CD4-positive, alpha-beta T cell (primary cell): ENCODE measurements at regions not wholly inside any gene's neighbourhood (a gene's known extent, or its start where the extent isn't known, plus 50 kb on each side); places are given as distances from the start of the nearest gene placed in this dataset.

Source experiments
- ATAC-seq: fragments of 200-7000 bp; cut with Tn5 transposase; one replicate; pipeline ENCODE4 v1.10.0; 2022; ENCODE audit warnings: mild to moderate bottlenecking; ENCODE audit not compliant: poor library complexity
- CTCF ChIA-PET: fragments of 350-600 bp; sonication (Branson Sonifier 250); formaldehyde crosslinking; loops from one replicate; lab custom pipeline; 2021; ENCODE audit warnings: antibody characterized with exemption, inconsistent platforms; lab: Charles Lee
- POLR2A ChIA-PET: fragments of 350-600 bp; sonication (Branson Sonifier 250); formaldehyde crosslinking; loops from one replicate; lab custom pipeline; 2021; ENCODE audit warnings: antibody characterized with exemption, inconsistent platforms; lab: Charles Lee
- DNase-seq, 14 experiments: peaks; one replicate each; pipeline ENCODE4 v3.0.0-alpha.2; 2013 to 2020; ENCODE audit warnings: mixed read lengths in 2 of 14
- H3K27ac ChIP-seq, 2 donors: one replicate each; pipeline versions ENCODE4 v1.5.1 to v1.7.0; 2013; ENCODE audit warnings: low read length in 2 of 2, low read depth in 1 of 2, mild to moderate bottlenecking in 1 of 2
- H3K27me3 ChIP-seq, 2 experiments: 1 replicate in 1 of 2; 2 replicates in 1 of 2; pipeline versions ENCODE4 v1.6.1 to v1.7.0; 2013; ENCODE audit warnings: low read length in 2 of 2, control low read depth in 1 of 2, mild to moderate bottlenecking in 1 of 2, moderate library complexity in 1 of 2; ENCODE audit not compliant: insufficient read depth in 2 of 2, control insufficient read depth in 1 of 2
- H3K36me3 ChIP-seq: one replicate; pipeline ENCODE4 v1.6.1; 2013; ENCODE audit warnings: low read length, control low read depth; ENCODE audit not compliant: insufficient read depth
- H3K4me1 ChIP-seq: one replicate; pipeline ENCODE4 v1.6.1; 2013; ENCODE audit warnings: low read length, control low read depth; ENCODE audit not compliant: insufficient read depth
- H3K4me3 ChIP-seq: one replicate; pipeline ENCODE4 v1.5.1; 2013; ENCODE audit warnings: mild to moderate bottlenecking, low read length, moderate library complexity
- H3K9me3 ChIP-seq, 2 experiments: 1 replicate in 1 of 2; 2 replicates in 1 of 2; pipeline versions ENCODE4 v1.6.1 to v1.7.0; 2013; ENCODE audit warnings: low read length in 2 of 2, mild to moderate bottlenecking in 2 of 2, control low read depth in 1 of 2, moderate library complexity in 1 of 2; ENCODE audit not compliant: control insufficient read depth in 1 of 2, insufficient read depth in 1 of 2
- H3K27ac Mint-ChIP-seq: one replicate; pipeline ENCODE4 v1.8.0; 2020; ENCODE audit warnings: mixed read lengths
- H3K27me3 Mint-ChIP-seq: one replicate; pipeline ENCODE4 v1.8.0; 2021; ENCODE audit warnings: mixed read lengths
- H3K36me3 Mint-ChIP-seq: one replicate; pipeline ENCODE4 v1.8.0; 2021; ENCODE audit warnings: low read depth, mixed read lengths
- H3K4me1 Mint-ChIP-seq: one replicate; pipeline ENCODE4 v1.8.0; 2021; ENCODE audit warnings: low read depth, mixed read lengths
- H3K4me3 Mint-ChIP-seq: one replicate; pipeline ENCODE4 v1.8.0; 2020; ENCODE audit warnings: mild to moderate bottlenecking, mixed read lengths
- H3K9me3 Mint-ChIP-seq: one replicate; pipeline ENCODE4 v1.8.0; 2020; ENCODE audit warnings: mixed read lengths
- CTCF ChIP-seq: fragments of 200-600 bp; IDR thresholded peaks from one replicate; pipeline ENCODE4 v1.8.0; 2022; ENCODE audit warnings: antibody characterized with exemption, mild to moderate bottlenecking
- intact Hi-C, 2 experiments: fragments of 100-400 bp; cut with DNase I in 1 of 2; cut with micrococcal nuclease in 1 of 2; formaldehyde crosslinking; loops; one replicate each; pipeline versions ENCODE4 v1.15.1 to v1.9.0; 2023 to 2025; cut with DNase I, micrococcal nuclease

- Histone ChIP-seq H3K27me3 (no peaks in the 10 kb centered on the region), H3K36me3 (no peaks in the 10 kb centered on the region), H3K27ac (no peak overlapping the region), H3K4me1 (no peaks in the 10 kb centered on the region), H3K4me3 (no peak overlapping the region), H3K9me3 (peaks cover 0 to 5% of the 10 kb centered on the region in 2 experiments)
- no peak overlapping the region for H3K4me3 Mint-ChIP-seq
- DNase-seq (no peak), ATAC-seq (no peak)
- no peaks in the 10 kb centered on the region for H3K4me1 Mint-ChIP-seq
- ChIA-PET CTCF (no interaction called here), POLR2A (no interaction called here)
- no peaks in the 10 kb centered on the region for H3K27me3 Mint-ChIP-seq
- intact Hi-C loops: no loop called here
- TF ChIP-seq CTCF: no peak
- H3K27ac Mint-ChIP-seq: no peak overlapping the region
- H3K9me3 Mint-ChIP-seq: peaks cover 9% of the 10 kb centered on the region
- H3K36me3 Mint-ChIP-seq: no peaks in the 10 kb centered on the region
Measured at GRCh38 chr3:78140866-78141265, 1101.0 kb downstream of the ROBO2 start.

- no peak overlapping the region for H3K4me3 ChIP-seq
- no peaks in the 10 kb centered on the region for H3K27me3 ChIP-seq
- no peak overlapping the region for H3K27ac ChIP-seq
- ATAC-seq (no peak), DNase-seq (no peak)
- H3K9me3 Mint-ChIP-seq: peaks cover 10% of the 10 kb centered on the region
- intact Hi-C loops: no loop called here
- no peak overlapping the region for H3K27ac Mint-ChIP-seq
- ChIA-PET POLR2A (no interaction called here), CTCF (no interaction called here)
- no peak for TF ChIP-seq CTCF
- H3K36me3 ChIP-seq: no peaks in the 10 kb centered on the region
- H3K9me3 ChIP-seq: peaks cover 0 to 5% of the 10 kb centered on the region in 2 experiments
- H3K4me3 Mint-ChIP-seq: no peak overlapping the region
- no peaks in the 10 kb centered on the region for H3K36me3 Mint-ChIP-seq
- no peaks in the 10 kb centered on the region for H3K27me3 Mint-ChIP-seq
- H3K4me1 ChIP-seq: no peaks in the 10 kb centered on the region
- H3K4me1 Mint-ChIP-seq: no peaks in the 10 kb centered on the region
Measured at GRCh38 chr3:78141269-78141668, 1101.4 kb downstream of the ROBO2 start.

- no peak for TF ChIP-seq CTCF
- Mint-ChIP-seq H3K36me3 (no peaks in the 10 kb centered on the region), H3K4me1 (no peaks in the 10 kb centered on the region), H3K27me3 (no peaks in the 10 kb centered on the region), H3K4me3 (no peak overlapping the region), H3K27ac (no peak overlapping the region), H3K9me3 (peaks cover 14% of the 10 kb centered on the region)
- DNase-seq (no peak), ATAC-seq (no peak)
- POLR2A ChIA-PET: no interaction called here
- H3K27me3 ChIP-seq: no peaks in the 10 kb centered on the region
- no peak overlapping the region for H3K4me3 ChIP-seq
- peaks cover 0 to 12% of the 10 kb centered on the region in 2 experiments for H3K9me3 ChIP-seq
- CTCF ChIA-PET: no interaction called here
- H3K36me3 ChIP-seq: no peaks in the 10 kb centered on the region
- H3K4me1 ChIP-seq: no peaks in the 10 kb centered on the region
- no peak overlapping the region for H3K27ac ChIP-seq
- intact Hi-C loops: no loop called here
Measured at GRCh38 chr3:78143000-78143399, 1103.1 kb downstream of the ROBO2 start.
